PC-3 (cell line): ENCODE measurements at regions not wholly inside any gene's neighbourhood (a gene's known extent, or its start where the extent isn't known, plus 50 kb on each side); places are given as distances from the start of the nearest gene placed in this dataset.

Experiments used
- ATAC-seq: fragments of 200-7000 bp; cut with Tn5 transposase; 2 replicates; pipeline ENCODE4 v1.9.1; 2020; ENCODE audit warnings: mild to moderate bottlenecking, moderate library complexity
- BruUV-seq: library from RNA; stranded (reverse); fragments of 400-500 nt; replicated peaks from 2 replicates; lab custom pipeline; 2021; lab: Mats Ljungman, UMichigan
- CTCF ChIA-PET: fragments of 300-600 bp; sonication (Branson Sonifier 250); formaldehyde crosslinking; loops from one replicate; lab custom pipeline; 2022; ENCODE audit warnings: antibody characterized with exemption; lab: Charles Lee
- POLR2A ChIA-PET: fragments of 300-600 bp; sonication (Branson Sonifier 250); formaldehyde crosslinking; loops from one replicate; lab custom pipeline; 2022; ENCODE audit warnings: antibody characterized with exemption; ENCODE audit not compliant: unreplicated experiment; lab: Charles Lee
- DNase-seq: peaks from one replicate; pipeline ENCODE4 v3.0.0-alpha.2; 2015
- H2AFZ ChIP-seq: fragments of 300-600 bp; sonication (generic); 2 replicates; pipeline ENCODE4 v1.6.0; 2016; ENCODE audit warnings: antibody characterized with exemption, low read length
- H3F3A ChIP-seq: fragments of 300-600 bp; sonication (generic); one replicate; pipeline ENCODE4 v1.6.0; 2017; ENCODE audit warnings: antibody characterized with exemption, low read length, control low read depth, mild to moderate bottlenecking; ENCODE audit not compliant: unreplicated experiment
- H3K27ac ChIP-seq: fragments of 300-600 bp; sonication (generic); 2 replicates; pipeline ENCODE4 v1.5.1; 2016; ENCODE audit warnings: mild to moderate bottlenecking, low read length
- H3K27me3 ChIP-seq: fragments of 300-600 bp; sonication (generic); 2 replicates; pipeline ENCODE4 v1.6.1; 2016; ENCODE audit warnings: low read length, mixed read lengths
- H3K36me3 ChIP-seq: fragments of 300-600 bp; sonication (generic); 2 replicates; pipeline ENCODE4 v1.6.1; 2016; ENCODE audit warnings: low read depth, mixed run types, low read length, mixed read lengths
- H3K4me1 ChIP-seq: fragments of 300-600 bp; sonication (generic); 2 replicates; pipeline ENCODE4 v1.5.1; 2016; ENCODE audit warnings: low read length; ENCODE audit not compliant: insufficient read depth
- H3K4me2 ChIP-seq: fragments of 300-600 bp; sonication (generic); 2 replicates; pipeline ENCODE4 v1.6.0; 2016; ENCODE audit warnings: low read length
- H3K4me3 ChIP-seq: fragments of 300-600 bp; sonication (generic); 2 replicates; pipeline ENCODE4 v1.5.1; 2016; ENCODE audit warnings: mild to moderate bottlenecking, low read length, mixed read lengths
- H3K79me2 ChIP-seq: fragments of 300-600 bp; sonication (generic); 2 replicates; pipeline ENCODE4 v1.6.1; 2017; ENCODE audit warnings: low read length, mixed read lengths
- H3K9ac ChIP-seq: fragments of 300-600 bp; sonication (generic); 2 replicates; pipeline ENCODE4 v1.6.0; 2016; ENCODE audit warnings: mild to moderate bottlenecking, low read length
- H3K9me2 ChIP-seq: fragments of 300-600 bp; sonication (generic); replicated peaks from 2 replicates; pipeline ENCODE4 v1.6.1; 2016; ENCODE audit warnings: mixed run types, low read length, mixed read lengths
- H3K9me3 ChIP-seq: fragments of 300-600 bp; sonication (generic); 2 replicates; pipeline ENCODE4 v1.6.1; 2016; ENCODE audit warnings: low read length, mixed read lengths
- H4K20me1 ChIP-seq: fragments of 300-600 bp; sonication (generic); 2 replicates; pipeline ENCODE4 v1.6.1; 2016; ENCODE audit warnings: low read length, mixed read lengths
- EZH2 ChIP-seq: fragments of 300-600 bp; sonication (generic); IDR thresholded peaks from one replicate; pipeline ENCODE4 v1.6.1; 2017; ENCODE audit warnings: antibody characterized with exemption, mild to moderate bottlenecking, low read length; ENCODE audit not compliant: unreplicated experiment
- EZH2phosphoT487 ChIP-seq: fragments of 300-600 bp; sonication (generic); IDR thresholded peaks from 2 replicates; pipeline ENCODE4 v1.6.1; 2018; ENCODE audit warnings: mild to moderate bottlenecking, antibody characterized with exemption, low read length, borderline replicate concordance
- intact Hi-C: fragments of 100-400 bp; cut with micrococcal nuclease; formaldehyde crosslinking; loops from 2 replicates; pipeline ENCODE4 v1.9.0; 2023
- TF ChIP-seq, protein P1 (sequence below): fragments of 300-600 bp; sonication (generic); conservative IDR thresholded peaks from 2 replicates; pipeline ENCODE4 v1.5.1; 2017; ENCODE audit warnings: antibody characterized with exemption, low read depth, mild to moderate bottlenecking, low read length

DNA sequence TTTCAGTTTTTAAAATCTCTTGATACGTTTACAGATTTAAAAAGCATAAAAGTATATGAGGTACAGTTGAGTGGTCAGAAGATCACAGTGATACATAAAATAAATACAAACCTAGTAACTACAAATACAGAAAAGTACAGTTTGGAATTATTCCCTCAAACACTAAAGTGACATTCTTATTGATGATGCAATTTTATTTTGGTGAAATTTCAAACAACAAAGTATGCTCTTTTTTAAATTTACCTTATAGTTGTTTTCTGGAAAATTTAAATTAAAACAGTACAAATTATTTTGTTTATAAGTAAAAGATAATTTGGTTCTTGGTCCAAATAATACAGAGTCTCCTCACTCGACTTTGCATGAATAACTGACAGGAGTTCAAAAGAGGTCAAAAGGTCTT is 1305.1 kb upstream of the GJE1 start:
- no peak overlapping the region for H3K27ac ChIP-seq
- DNase-seq (no peak), ATAC-seq (no peak)
- no peaks in the 10 kb centered on the region for H3K79me2 ChIP-seq
- POLR2A ChIA-PET, result no interaction called here
- H3K9ac ChIP-seq, result no peak overlapping the region
- BruUV-seq, result no TSS peak
- intact Hi-C loops, result no loop called here
- TF ChIP-seq, protein P1, sequence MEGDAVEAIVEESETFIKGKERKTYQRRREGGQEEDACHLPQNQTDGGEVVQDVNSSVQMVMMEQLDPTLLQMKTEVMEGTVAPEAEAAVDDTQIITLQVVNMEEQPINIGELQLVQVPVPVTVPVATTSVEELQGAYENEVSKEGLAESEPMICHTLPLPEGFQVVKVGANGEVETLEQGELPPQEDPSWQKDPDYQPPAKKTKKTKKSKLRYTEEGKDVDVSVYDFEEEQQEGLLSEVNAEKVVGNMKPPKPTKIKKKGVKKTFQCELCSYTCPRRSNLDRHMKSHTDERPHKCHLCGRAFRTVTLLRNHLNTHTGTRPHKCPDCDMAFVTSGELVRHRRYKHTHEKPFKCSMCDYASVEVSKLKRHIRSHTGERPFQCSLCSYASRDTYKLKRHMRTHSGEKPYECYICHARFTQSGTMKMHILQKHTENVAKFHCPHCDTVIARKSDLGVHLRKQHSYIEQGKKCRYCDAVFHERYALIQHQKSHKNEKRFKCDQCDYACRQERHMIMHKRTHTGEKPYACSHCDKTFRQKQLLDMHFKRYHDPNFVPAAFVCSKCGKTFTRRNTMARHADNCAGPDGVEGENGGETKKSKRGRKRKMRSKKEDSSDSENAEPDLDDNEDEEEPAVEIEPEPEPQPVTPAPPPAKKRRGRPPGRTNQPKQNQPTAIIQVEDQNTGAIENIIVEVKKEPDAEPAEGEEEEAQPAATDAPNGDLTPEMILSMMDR, result no peak
- no peak overlapping the region for H3K4me2 ChIP-seq
- H3F3A ChIP-seq, result no peaks in the 10 kb centered on the region
- no peaks in the 10 kb centered on the region for H3K36me3 ChIP-seq
- no peaks in the 10 kb centered on the region for H4K20me1 ChIP-seq
- no peaks in the 10 kb centered on the region for H3K9me3 ChIP-seq
- no peak overlapping the region for H3K4me3 ChIP-seq
- CTCF ChIA-PET, result no interaction called here
- H3K27me3 ChIP-seq, result no peaks in the 10 kb centered on the region
- H3K9me2 ChIP-seq, result no peaks in the 10 kb centered on the region
- H3K4me1 ChIP-seq, result no peaks in the 10 kb centered on the region
- no peak overlapping the region for H2AFZ ChIP-seq

DNA sequence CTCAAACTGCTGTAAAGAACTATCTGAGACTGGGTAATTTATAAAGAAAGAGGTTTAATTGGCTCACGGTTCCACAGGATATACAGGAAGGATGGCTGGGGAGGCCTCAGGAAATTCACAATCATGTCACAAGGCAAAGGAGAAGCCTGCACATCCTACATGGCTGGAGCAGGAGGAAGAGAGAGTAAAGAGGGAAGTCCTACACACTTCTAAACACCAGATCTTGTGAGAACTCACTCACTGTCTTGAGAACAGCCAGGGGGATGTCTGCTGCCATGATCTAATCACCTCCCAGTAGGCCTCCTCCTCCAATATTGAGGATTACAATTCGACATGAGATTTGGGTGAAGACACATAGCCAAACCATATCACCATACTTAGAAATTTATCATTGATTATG is 1307.0 kb upstream of the GJE1 start:
- CTCF ChIA-PET, result no interaction called here
- DNase-seq (no peak), ATAC-seq (no peak)
- no TSS peak for BruUV-seq
- intact Hi-C loops, result no loop called here
- no peaks in the 10 kb centered on the region for H3K36me3 ChIP-seq
- H3K79me2 ChIP-seq, result no peaks in the 10 kb centered on the region
- no peaks in the 10 kb centered on the region for H3F3A ChIP-seq
- no peak overlapping the region; the same call in 1 of the 2 replicates for H2AFZ ChIP-seq
- no peak overlapping the region for H3K27ac ChIP-seq
- H3K9ac ChIP-seq, result no peak overlapping the region
- H3K4me2 ChIP-seq, result no peak overlapping the region
- no peaks in the 10 kb centered on the region for H3K9me3 ChIP-seq
- TF ChIP-seq, protein P1, result no peak
- TF ChIP-seq EZH2phosphoT487, result no peak
- no peak for TF ChIP-seq EZH2
- no peaks in the 10 kb centered on the region for H3K4me1 ChIP-seq
- H3K9me2 ChIP-seq, result no peaks in the 10 kb centered on the region
- H4K20me1 ChIP-seq, result no peaks in the 10 kb centered on the region
- POLR2A ChIA-PET, result no interaction called here
- H3K4me3 ChIP-seq, result no peak overlapping the region
- H3K27me3 ChIP-seq, result no peaks in the 10 kb centered on the region

DNA sequence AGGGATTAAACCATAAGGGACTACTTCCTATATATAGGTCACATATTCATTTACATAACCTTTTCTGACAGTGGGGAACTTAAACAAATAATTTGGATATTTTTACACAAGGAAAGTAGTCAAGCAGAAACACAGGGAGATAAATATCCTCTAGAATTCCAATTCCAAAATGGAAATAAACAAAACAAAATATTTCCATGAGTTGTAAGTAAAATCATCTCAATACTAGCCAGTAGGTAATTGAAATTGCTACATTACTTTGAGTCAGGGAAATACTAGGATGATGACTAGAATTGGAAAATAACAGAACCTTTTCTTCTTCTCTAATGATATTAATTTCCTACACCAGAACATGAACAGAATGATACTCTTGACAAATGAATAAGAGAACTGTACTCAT is 1308.1 kb upstream of the GJE1 start:
- CTCF ChIA-PET, result no interaction called here
- intact Hi-C loops, result no loop called here
- TF ChIP-seq EZH2phosphoT487 (no peak), EZH2 (no peak)
- TF ChIP-seq, protein P1, result no peak

More for the DNA sequence above, 1308.1 kb upstream of the GJE1 start:
- Histone ChIP-seq H3K27me3 (no peaks in the 10 kb centered on the region), H3K4me1 (no peaks in the 10 kb centered on the region), H3K79me2 (no peaks in the 10 kb centered on the region), H3F3A (no peaks in the 10 kb centered on the region), H3K27ac (no peak overlapping the region), H3K36me3 (no peaks in the 10 kb centered on the region), H3K4me3 (no peak overlapping the region), H3K9ac (no peak overlapping the region), H2AFZ (no peak overlapping the region), H3K9me2 (no peaks in the 10 kb centered on the region), H3K4me2 (no peak overlapping the region), H4K20me1 (no peaks in the 10 kb centered on the region), H3K9me3 (no peaks in the 10 kb centered on the region)
- POLR2A ChIA-PET, result no interaction called here
- BruUV-seq, result no TSS peak
- DNase-seq, result no peak
- no peak for ATAC-seq
